NCI-H2029 (cell line): ENCODE measurements at regions not wholly inside any gene's neighbourhood (a gene's known extent, or its start where the extent isn't known, plus 50 kb on each side); places are given as distances from the start of the nearest gene placed in this dataset.

Experiments used
- DNase-seq: peaks from one replicate; lab custom pipeline; 2025; lab: John Stamatoyannopoulos, UW

DNA sequence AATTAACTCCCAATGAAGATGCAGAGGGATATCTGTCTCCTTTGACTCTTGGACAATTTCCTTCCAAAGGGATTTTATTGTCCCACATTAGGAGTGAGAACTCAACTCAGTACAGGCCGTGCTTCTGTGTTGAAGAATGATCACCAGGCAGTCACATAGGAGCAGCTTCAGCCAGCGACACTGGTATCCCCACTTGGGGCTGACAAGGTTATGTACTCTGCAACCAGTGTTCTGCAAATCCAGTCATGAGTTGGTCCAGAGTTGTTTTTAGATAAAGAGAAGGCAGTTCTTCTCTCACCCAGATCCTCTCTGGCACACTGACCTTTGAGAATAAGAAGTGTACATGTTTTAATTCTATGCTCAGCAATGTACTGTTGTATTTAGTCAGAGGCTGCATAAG, 415.8 kb downstream of the SETD4 start:
- no peak for DNase-seq

GRCh38 chr21:35643176-35643575, 417.1 kb downstream of the SETD4 start:
- no peak for DNase-seq

- no peak for DNase-seq
These were observed 418.9 kb downstream of the SETD4 start for GRCh38 chr21:35641271-35642016.

- no peak for DNase-seq
These were observed 422.9 kb downstream of the SETD4 start for GRCh38 chr21:35637431-35637830.

DNA sequence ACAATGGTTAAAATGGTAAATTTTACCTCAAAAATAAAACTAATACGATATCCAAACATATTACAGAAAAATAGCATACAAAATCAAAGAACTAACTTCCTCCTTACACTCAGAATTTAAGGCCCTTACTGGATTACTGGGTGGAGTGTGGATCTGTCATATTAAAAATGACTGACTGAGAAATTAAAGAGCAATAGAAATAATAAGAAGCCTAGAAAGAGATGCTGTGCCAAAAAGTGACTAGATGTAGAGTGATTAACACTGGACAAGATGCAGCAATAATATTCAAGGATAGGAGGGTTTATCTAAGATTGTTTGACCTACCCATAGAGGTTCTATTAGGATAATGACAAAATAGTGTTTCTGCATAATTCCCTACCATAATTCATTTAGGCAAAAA, 424.3 kb downstream of the SETD4 start:
- no peak for DNase-seq

GRCh38 chr21:35635261-35635660, 425.1 kb downstream of the SETD4 start:
- DNase-seq, result no peak

DNA sequence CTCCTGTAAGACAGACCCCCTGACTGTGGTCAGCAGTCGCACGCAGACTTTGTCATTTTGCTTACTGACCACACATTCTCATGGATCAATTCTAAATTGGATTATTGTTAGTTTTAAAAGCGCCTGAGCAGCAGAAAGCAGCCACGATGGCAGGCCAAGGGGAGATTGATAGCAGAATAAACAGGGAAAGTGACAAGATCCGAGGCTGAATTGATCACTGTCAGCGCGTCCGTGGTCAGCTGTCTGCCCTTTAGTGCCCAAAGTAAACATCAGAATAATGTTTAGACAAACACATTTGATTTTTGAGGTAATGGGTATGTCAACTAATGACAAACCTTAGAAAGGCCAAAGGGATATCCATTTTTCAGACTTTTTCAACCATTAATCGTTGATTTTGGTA, 426.8 kb downstream of the SETD4 start:
- no peak for DNase-seq

DNA sequence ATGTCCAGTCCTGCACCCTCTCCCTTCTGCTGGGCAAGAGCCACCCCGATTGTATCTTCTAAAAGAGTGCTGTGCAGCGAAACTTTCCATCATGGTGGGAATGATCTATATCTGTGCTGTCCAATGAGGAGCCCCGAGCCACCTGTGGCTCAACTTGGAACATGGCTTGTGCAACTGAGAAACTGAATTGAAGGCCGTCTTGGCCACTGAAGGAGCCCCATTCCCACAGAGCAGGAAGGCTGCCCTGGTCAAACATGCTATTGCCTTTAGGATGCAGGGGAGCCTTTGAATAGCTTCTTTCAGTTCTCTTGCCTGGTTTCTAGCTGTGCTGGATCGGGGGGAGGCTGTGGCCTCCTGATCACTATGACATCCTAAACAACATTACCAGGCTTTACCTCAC, 427.6 kb downstream of the SETD4 start:
- no peak for DNase-seq

- DNase-seq, result no peak
These were observed 432.0 kb downstream of the SETD4 start for GRCh38 chr21:35628316-35628715.

DNA sequence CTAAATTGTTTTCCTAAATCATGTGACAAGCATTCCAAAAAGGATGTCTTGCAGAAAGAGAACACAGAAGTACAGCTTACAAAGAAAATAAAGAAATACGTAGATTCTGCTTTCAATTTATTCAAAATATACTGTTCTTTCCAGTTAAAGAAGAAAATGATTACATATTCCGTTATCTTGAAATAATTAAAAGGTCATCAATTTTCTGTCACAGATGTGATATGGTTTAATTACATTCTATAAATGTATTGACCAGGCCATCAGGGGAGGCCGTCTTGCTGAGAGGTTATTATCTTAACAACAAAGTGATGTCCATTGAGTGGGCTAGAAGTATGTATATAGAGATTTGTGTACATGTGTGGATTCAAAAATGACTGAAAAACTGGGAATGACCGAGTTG, 432.9 kb downstream of the SETD4 start:
- DNase-seq, result no peak

- DNase-seq, result no peak
These were observed 434.8 kb downstream of the SETD4 start for GRCh38 chr21:35625576-35625975.

DNA sequence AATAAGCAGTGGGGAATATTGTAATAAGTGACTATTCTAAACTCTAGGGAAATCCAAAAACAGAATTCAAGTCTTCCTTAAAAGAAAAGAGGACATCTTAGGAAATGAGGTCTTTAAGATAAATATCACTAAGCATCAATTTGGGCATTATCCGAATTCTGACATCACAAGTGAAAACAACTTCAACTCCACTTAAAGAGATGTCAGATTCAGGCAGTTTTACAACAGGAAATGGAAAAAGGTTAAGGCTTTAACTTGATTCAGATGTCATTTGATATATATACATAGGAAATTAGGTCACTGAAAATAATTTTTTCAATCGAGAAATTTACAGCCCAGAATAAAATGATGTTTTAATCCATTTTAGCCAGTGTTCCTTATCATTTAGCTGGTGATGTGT, 435.4 kb downstream of the SETD4 start:
- DNase-seq, result no peak

GRCh38 chr21:35622612-35623011, 437.7 kb downstream of the SETD4 start:
- DNase-seq, result no peak

DNA sequence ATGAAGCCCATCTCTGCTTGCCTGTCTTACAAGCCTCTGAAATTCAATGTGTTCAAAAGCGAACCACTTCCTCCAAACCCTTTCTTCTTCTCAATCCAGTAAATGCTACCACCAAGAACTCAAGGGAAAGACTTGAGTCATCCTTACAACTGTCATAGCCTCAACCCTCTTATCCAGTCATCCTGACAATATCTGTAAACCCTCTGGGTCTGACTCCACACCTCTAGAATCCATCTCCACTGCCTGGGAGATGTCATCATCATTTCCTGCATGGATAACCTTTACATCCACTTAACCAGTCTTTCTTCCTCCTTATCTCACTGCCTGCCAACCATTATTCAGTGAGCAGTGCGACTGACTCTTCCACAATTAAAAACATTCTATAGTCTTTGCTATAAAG, 441.1 kb downstream of the SETD4 start:
- DNase-seq, result no peak

DNA sequence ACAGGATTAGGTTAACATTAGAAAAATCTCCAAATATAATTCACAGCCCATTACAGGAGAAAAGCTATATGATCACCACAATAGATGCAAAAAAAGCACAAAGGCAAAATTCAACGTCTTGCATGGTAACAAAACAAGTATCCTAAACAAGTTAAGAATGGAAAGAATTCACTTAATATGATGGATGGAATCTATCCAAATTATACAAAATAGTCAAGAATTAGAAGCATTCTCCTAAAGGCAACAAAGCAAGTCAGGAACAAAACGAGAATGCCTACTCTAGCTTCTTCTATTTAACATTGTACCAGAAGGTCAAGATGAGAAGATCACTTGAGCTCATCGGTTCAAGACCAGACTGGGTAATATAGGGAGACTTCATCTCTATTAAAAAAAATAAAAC, 442.8 kb downstream of the SETD4 start:
- no peak for DNase-seq

- no peak for DNase-seq
These were observed 444.2 kb downstream of the SETD4 start for GRCh38 chr21:35616090-35616489.

GRCh38 chr21:35615325-35615724, 445.0 kb downstream of the SETD4 start:
- DNase-seq, result no peak

DNA sequence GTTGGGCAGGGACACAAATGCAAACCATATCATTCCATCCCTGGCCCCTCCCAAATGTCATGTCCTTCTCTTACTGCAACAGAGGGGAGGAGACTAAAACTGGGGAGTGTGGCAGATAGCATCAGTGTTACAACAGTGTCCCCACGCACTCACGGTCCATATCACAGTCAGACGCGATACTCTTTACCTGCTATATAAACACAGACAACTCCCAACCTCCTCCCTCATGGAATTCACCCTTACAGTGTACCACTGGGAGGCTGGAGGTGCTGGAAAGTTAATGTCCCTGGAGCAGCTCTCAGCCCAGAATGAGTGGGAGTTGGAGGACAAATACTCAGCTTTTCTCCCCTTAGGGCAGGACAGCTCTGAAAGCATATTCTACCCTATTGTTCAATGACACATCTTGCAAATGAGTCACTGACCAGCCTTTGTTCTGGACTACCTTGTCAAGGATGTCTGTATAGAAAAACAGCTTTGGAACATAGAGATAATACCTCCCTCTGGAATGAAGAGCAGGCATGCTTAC, 445.9 kb downstream of the SETD4 start:
- DNase-seq, result no peak

DNA sequence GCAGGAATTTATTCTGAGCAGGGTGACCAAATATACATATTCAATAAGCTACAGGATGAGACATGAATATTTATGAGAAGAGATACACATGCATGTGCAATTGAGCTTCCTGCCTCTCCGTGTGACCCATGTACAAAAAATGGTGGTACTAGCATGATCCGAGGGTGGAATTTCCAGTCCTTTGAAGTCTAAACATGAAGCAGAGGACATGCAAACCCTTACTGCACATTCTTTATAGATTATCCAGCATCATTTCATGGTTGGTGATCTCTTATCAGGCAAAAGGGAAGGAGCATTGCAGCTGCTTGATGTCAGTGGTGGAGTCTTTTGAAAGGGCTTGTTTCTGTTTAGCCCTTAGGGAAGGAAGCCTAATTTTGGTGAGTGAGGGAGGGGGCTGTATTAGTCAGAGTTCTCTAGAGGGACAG, 448.6 kb downstream of the SETD4 start:
- DNase-seq, result no peak

GRCh38 chr21:35609263-35609662, 451.1 kb downstream of the SETD4 start:
- DNase-seq, result no peak

DNA sequence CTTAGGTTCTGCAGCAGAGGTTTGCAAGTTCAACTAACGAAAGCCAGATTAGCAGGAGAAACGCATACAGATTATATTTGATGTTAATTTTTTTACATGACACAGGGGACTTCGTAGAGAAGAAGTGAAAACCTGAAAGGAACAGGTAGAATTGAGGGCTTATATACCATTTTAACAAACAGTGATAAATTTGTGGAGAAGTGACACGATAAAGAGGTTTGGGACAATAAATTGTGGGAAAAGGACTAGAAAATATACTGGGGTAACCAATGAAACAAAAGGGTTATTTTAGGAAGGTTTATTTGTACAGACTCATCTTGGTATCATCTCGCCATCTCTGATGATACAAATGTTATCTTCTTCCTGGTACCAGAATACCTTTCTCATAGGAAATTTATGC, 452.9 kb downstream of the SETD4 start:
- no peak for DNase-seq

- DNase-seq, result no peak
These were observed 453.7 kb downstream of the SETD4 start for GRCh38 chr21:35606578-35606977.

DNA sequence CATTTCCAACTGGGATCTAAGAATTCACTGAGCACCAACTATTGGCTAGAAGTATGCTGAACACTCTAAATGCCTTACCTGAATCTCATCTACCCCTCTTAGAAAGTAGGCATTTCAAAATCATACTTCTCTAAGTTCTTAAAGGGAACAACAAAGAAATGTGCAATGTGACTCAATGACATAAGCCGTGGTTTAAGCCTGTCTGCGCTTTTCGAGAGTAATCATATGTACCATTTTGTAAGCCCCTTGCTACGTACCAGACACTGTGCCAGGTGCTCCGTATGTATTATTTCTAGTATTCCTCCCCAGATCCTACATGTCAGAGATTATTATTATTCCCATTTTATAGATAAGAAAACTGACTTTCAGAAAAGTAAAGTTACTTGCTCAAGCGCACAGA, 454.2 kb downstream of the SETD4 start:
- DNase-seq, result no peak

- no peak for DNase-seq
These were observed 456.8 kb downstream of the SETD4 start for GRCh38 chr21:35603494-35603893.
